HUES48 (cell line): ENCODE measurements at regions not wholly inside any gene's neighbourhood (a gene's known extent, or its start where the extent isn't known, plus 50 kb on each side); places are given as distances from the start of the nearest gene placed in this dataset.
"Not testable (repeated sequence)": the region's sequence is repeated elsewhere in the genome, so short reads cannot be mapped to it uniquely, and the experiment has no call there.

ENCODE experiments used
- H3K27ac ChIP-seq: one replicate; pipeline ENCODE4 v1.7.0; 2013; ENCODE audit warnings: low read depth, low read length, inconsistent platforms
- H3K27me3 ChIP-seq: 2 replicates; pipeline ENCODE4 v1.6.1; 2013; ENCODE audit warnings: mild to moderate bottlenecking, low read length; ENCODE audit not compliant: control insufficient read depth, insufficient read depth
- H3K36me3 ChIP-seq: 2 replicates; pipeline ENCODE4 v1.6.1; 2013; ENCODE audit warnings: low read length; ENCODE audit not compliant: control insufficient read depth, insufficient read depth
- H3K4me1 ChIP-seq: 2 replicates; pipeline ENCODE4 v1.6.1; 2013; ENCODE audit warnings: mild to moderate bottlenecking, low read length; ENCODE audit not compliant: control insufficient read depth, insufficient read depth
- H3K4me3 ChIP-seq: 2 replicates; pipeline ENCODE4 v1.5.1; 2013; ENCODE audit warnings: mild to moderate bottlenecking, low read depth, low read length
- H3K9ac ChIP-seq: 2 replicates; pipeline ENCODE4 v1.6.1; 2013; ENCODE audit warnings: mild to moderate bottlenecking, low read depth, low read length, moderate library complexity
- H3K9me3 ChIP-seq: 2 replicates; pipeline ENCODE4 v1.6.1; 2013; ENCODE audit warnings: low read length; ENCODE audit not compliant: control insufficient read depth, insufficient read depth

- Histone ChIP-seq H3K27ac (no peak overlapping the region), H3K27me3 (no peaks in the 10 kb centered on the region), H3K4me3 (no peak overlapping the region), H3K9me3 (no peaks in the 10 kb centered on the region), H3K9ac (no peak overlapping the region), H3K4me1 (peaks cover 8% of the 10 kb centered on the region), H3K36me3 (no peaks in the 10 kb centered on the region)
Observed at GRCh38 chr2:48043131-48043700, 136.9 kb upstream of the FBXO11 start.

GRCh38 chr2:48043746-48044145, 137.4 kb upstream of the FBXO11 start:
- Histone ChIP-seq H3K36me3 (no peaks in the 10 kb centered on the region), H3K27ac (no peak overlapping the region), H3K4me1 (peaks cover 13% of the 10 kb centered on the region), H3K4me3 (no peak overlapping the region), H3K9me3 (no peaks in the 10 kb centered on the region), H3K9ac (no peak overlapping the region), H3K27me3 (no peaks in the 10 kb centered on the region)

- H3K4me3 ChIP-seq: no peak overlapping the region
- no peaks in the 10 kb centered on the region for H3K9me3 ChIP-seq
- H3K27me3 ChIP-seq: no peaks in the 10 kb centered on the region
- H3K9ac ChIP-seq: no peak overlapping the region
- no peaks in the 10 kb centered on the region for H3K36me3 ChIP-seq
- H3K4me1 ChIP-seq: peaks cover 25% of the 10 kb centered on the region
- no peak overlapping the region for H3K27ac ChIP-seq
Observed at GRCh38 chr2:48045613-48046012, 139.3 kb upstream of the FBXO11 start.

- Histone ChIP-seq H3K4me3 (peak overlapping the region; percentile 49), H3K27me3 (no peaks in the 10 kb centered on the region), H3K4me1 (peaks cover 25% of the 10 kb centered on the region), H3K27ac (peak overlapping the region; percentile 32), H3K9ac (no peak overlapping the region), H3K9me3 (no peaks in the 10 kb centered on the region), H3K36me3 (no peaks in the 10 kb centered on the region)
Observed at GRCh38 chr2:48048476-48049171, 142.3 kb upstream of the FBXO11 start.

GRCh38 chr2:48049371-48049770, 143.1 kb upstream of the FBXO11 start:
- H3K4me1 ChIP-seq: peaks cover 25% of the 10 kb centered on the region
- H3K9me3 ChIP-seq: no peaks in the 10 kb centered on the region
- no peaks in the 10 kb centered on the region for H3K36me3 ChIP-seq
- H3K27me3 ChIP-seq: no peaks in the 10 kb centered on the region
- H3K4me3 ChIP-seq: peak overlapping the region; percentile 14; the same call in 1 of the 2 replicates
- no peak overlapping the region for H3K27ac ChIP-seq
- H3K9ac ChIP-seq: no peak overlapping the region

- Histone ChIP-seq H3K27ac (no peak overlapping the region), H3K9me3 (no peaks in the 10 kb centered on the region), H3K27me3 (no peaks in the 10 kb centered on the region), H3K4me1 (peaks cover 25% of the 10 kb centered on the region), H3K36me3 (no peaks in the 10 kb centered on the region), H3K4me3 (no peak overlapping the region), H3K9ac (no peak overlapping the region)
Observed at GRCh38 chr2:48050711-48051110, 144.4 kb upstream of the FBXO11 start.

- H3K9me3 ChIP-seq: no peaks in the 10 kb centered on the region
- H3K27ac ChIP-seq: no peak overlapping the region
- H3K27me3 ChIP-seq: no peaks in the 10 kb centered on the region
- no peaks in the 10 kb centered on the region for H3K36me3 ChIP-seq
- H3K4me1 ChIP-seq: no peaks in the 10 kb centered on the region
- H3K9ac ChIP-seq: no peak overlapping the region
- no peak overlapping the region for H3K4me3 ChIP-seq
Observed at GRCh38 chr2:48059975-48060374, 153.7 kb upstream of the FBXO11 start.

- H3K27ac ChIP-seq, H3K27me3 ChIP-seq, H3K4me3 ChIP-seq, H3K9me3 ChIP-seq, H3K36me3 ChIP-seq, H3K4me1 ChIP-seq, H3K9ac ChIP-seq: not testable (repeated sequence)
Observed at GRCh38 chr2:48061656-48062055, 155.4 kb upstream of the FBXO11 start.

- Histone ChIP-seq H3K4me1 (no peaks in the 10 kb centered on the region), H3K9me3 (no peaks in the 10 kb centered on the region), H3K4me3 (no peak overlapping the region), H3K9ac (no peak overlapping the region), H3K27ac (no peak overlapping the region), H3K27me3 (no peaks in the 10 kb centered on the region), H3K36me3 (no peaks in the 10 kb centered on the region)
Observed at GRCh38 chr2:48065096-48065495, 158.8 kb upstream of the FBXO11 start.

GRCh38 chr2:48066000-48066399, 159.7 kb upstream of the FBXO11 start:
- H3K4me3 ChIP-seq: no peak overlapping the region
- no peaks in the 10 kb centered on the region for H3K4me1 ChIP-seq
- no peaks in the 10 kb centered on the region for H3K27me3 ChIP-seq
- H3K27ac ChIP-seq: no peak overlapping the region
- no peak overlapping the region for H3K9ac ChIP-seq
- H3K9me3 ChIP-seq: no peaks in the 10 kb centered on the region
- H3K36me3 ChIP-seq: no peaks in the 10 kb centered on the region

- H3K4me1 ChIP-seq: no peaks in the 10 kb centered on the region
Observed at GRCh38 chr2:48069769-48070168, 163.5 kb upstream of the FBXO11 start.

More at GRCh38 chr2:48069769-48070168, 163.5 kb upstream of the FBXO11 start:
- H3K36me3 ChIP-seq: no peaks in the 10 kb centered on the region
- no peak overlapping the region for H3K9ac ChIP-seq
- no peak overlapping the region for H3K27ac ChIP-seq
- H3K9me3 ChIP-seq: no peaks in the 10 kb centered on the region
- no peaks in the 10 kb centered on the region for H3K27me3 ChIP-seq
- H3K4me3 ChIP-seq: no peak overlapping the region
